Stimulated activated CD8-positive, alpha-beta memory T cell treated with anti-CD3 and anti-CD28 coated beads, Interleukin-12 subunit alpha, Interleukin-12 subunit beta, amount 100 ng/mL, for 24 hours (primary cell): ENCODE measurements at regions not wholly inside any gene's neighbourhood (a gene's known extent, or its start where the extent isn't known, plus 50 kb on each side); places are given as distances from the start of the nearest gene placed in this dataset.

Experiments
- DNase-seq: peaks from one replicate; pipeline ENCODE4 v3.0.0-alpha.2; 2020; ENCODE audit errors: extremely low read depth

GRCh38 chr2:180367815-180368214, 360.7 kb upstream of the CWC22 start:
- DNase-seq: no peak

- DNase-seq: no peak
Observed at GRCh38 chr2:180366481-180366880, 359.4 kb upstream of the CWC22 start.

GRCh38 chr2:180364719-180365118, 357.6 kb upstream of the CWC22 start:
- no peak for DNase-seq

GRCh38 chr2:180360283-180360618, 353.2 kb upstream of the CWC22 start:
- DNase-seq: no peak

GRCh38 chr2:180359522-180360282, 352.6 kb upstream of the CWC22 start:
- no peak for DNase-seq

- no peak for DNase-seq
Observed at GRCh38 chr2:180358458-180358857, 351.4 kb upstream of the CWC22 start.

- DNase-seq: no peak
Observed at GRCh38 chr2:180356676-180357075, 349.6 kb upstream of the CWC22 start.

- DNase-seq: no peak
Observed at GRCh38 chr2:180352620-180353019, 345.5 kb upstream of the CWC22 start.

GRCh38 chr2:180349809-180350208, 342.7 kb upstream of the CWC22 start:
- no peak for DNase-seq

- DNase-seq: no peak
Observed at GRCh38 chr2:180343528-180344345, 336.6 kb upstream of the CWC22 start.

- no peak for DNase-seq
Observed at GRCh38 chr2:180337136-180337535, 330.0 kb upstream of the CWC22 start.

GRCh38 chr2:180336550-180336949, 329.5 kb upstream of the CWC22 start:
- no peak for DNase-seq

- no peak for DNase-seq
Observed at GRCh38 chr2:180334514-180334913, 327.4 kb upstream of the CWC22 start.

GRCh38 chr2:180328795-180329422, 321.8 kb upstream of the CWC22 start:
- no peak for DNase-seq

GRCh38 chr2:180327185-180327584, 320.1 kb upstream of the CWC22 start:
- DNase-seq: no peak

GRCh38 chr2:180325416-180326120, 318.5 kb upstream of the CWC22 start:
- DNase-seq: no peak

GRCh38 chr2:180324182-180324581, 317.1 kb upstream of the CWC22 start:
- no peak for DNase-seq

GRCh38 chr2:180322781-180323180, 315.7 kb upstream of the CWC22 start:
- DNase-seq: no peak

- no peak for DNase-seq
Observed at GRCh38 chr2:180319586-180320405, 312.7 kb upstream of the CWC22 start.

GRCh38 chr2:180314086-180314485, 307.0 kb upstream of the CWC22 start:
- DNase-seq: no peak

- DNase-seq: no peak
Observed at GRCh38 chr2:180312542-180312941, 305.4 kb upstream of the CWC22 start.
